IMR-90 (cell line): ENCODE measurements at regions not wholly inside any gene's neighbourhood (a gene's known extent, or its start where the extent isn't known, plus 50 kb on each side); places are given as distances from the start of the nearest gene placed in this dataset.

Experiments
- ATAC-seq: fragments of 200-7000 bp; cut with Tn5 transposase; 2 replicates; pipeline ENCODE4 v1.9.1; 2020; ENCODE audit warnings: low read depth, mild to moderate bottlenecking, moderate library complexity
- BruUV-seq: library from RNA; stranded (reverse); fragments of 400-500 nt; replicated peaks from 2 replicates; lab custom pipeline; 2021; lab: Mats Ljungman, UMichigan
- CTCF ChIA-PET: fragments of 300-600 bp; formaldehyde crosslinking; extraction: SDS; loops from one replicate; lab custom pipeline; 2021; ENCODE audit warnings: antibody characterized with exemption; lab: Yijun Ruan, JAX
- POLR2A ChIA-PET: fragments of 300-600 bp; sonication (Branson Sonifier 250); formaldehyde crosslinking; loops from one replicate; lab custom pipeline; 2022; ENCODE audit warnings: antibody characterized with exemption; ENCODE audit not compliant: unreplicated experiment; lab: Charles Lee
- DNase-seq: peaks from one replicate; pipeline ENCODE4 v3.0.0; 2013
- H2AFZ ChIP-seq: replicated peaks from 2 replicates; pipeline ENCODE3; 2013; ENCODE audit warnings: low read length, mild to moderate bottlenecking; ENCODE audit not compliant: poor library complexity
- H2AK5ac ChIP-seq: 2 replicates; pipeline ENCODE4 v1.6.1; 2013; ENCODE audit warnings: low read depth, low read length, inconsistent platforms
- H2AK9ac ChIP-seq: replicated peaks from 2 replicates; pipeline ENCODE3; 2013; ENCODE audit warnings: mild to moderate bottlenecking, low read depth, low read length, moderate library complexity; ENCODE audit not compliant: poor library complexity
- H2BK120ac ChIP-seq: 2 replicates; pipeline ENCODE4 v1.6.1; 2013; ENCODE audit warnings: low read depth, low read length, inconsistent platforms
- H2BK15ac ChIP-seq: 3 replicates; pipeline ENCODE4 v1.6.1; 2013; ENCODE audit warnings: low read depth, low read length, inconsistent platforms
- H2BK20ac ChIP-seq: 2 replicates; pipeline ENCODE4 v1.6.1; 2013; ENCODE audit warnings: low read depth, mild to moderate bottlenecking, inconsistent platforms, low read length, moderate library complexity
- H2BK5ac ChIP-seq: 2 replicates; pipeline ENCODE4 v1.6.1; 2013; ENCODE audit warnings: mild to moderate bottlenecking, low read depth, low read length, inconsistent platforms; ENCODE audit not compliant: poor library complexity, severe bottlenecking
- H3K14ac ChIP-seq: replicated peaks from 2 replicates; pipeline ENCODE4 v1.6.1; 2013; ENCODE audit warnings: low read depth, low read length, inconsistent platforms
- H3K18ac ChIP-seq: 2 replicates; pipeline ENCODE4 v1.6.1; 2013; ENCODE audit warnings: low read depth, low read length, control low read depth
- H3K23ac ChIP-seq: 2 replicates; pipeline ENCODE4 v1.6.1; 2013; ENCODE audit warnings: low read depth, low read length, inconsistent platforms
- H3K27ac ChIP-seq: 2 replicates; pipeline ENCODE4 v1.5.1; 2013; ENCODE audit warnings: mild to moderate bottlenecking, control low read depth, low read length; ENCODE audit not compliant: insufficient read depth
- H3K27me3 ChIP-seq: 2 replicates; pipeline ENCODE4 v1.6.1; 2013; ENCODE audit warnings: low read length; ENCODE audit not compliant: control insufficient read depth, insufficient read depth
- H3K36me3 ChIP-seq: 2 replicates; pipeline ENCODE4 v1.6.1; 2013; ENCODE audit warnings: low read length, mixed read lengths; ENCODE audit not compliant: control insufficient read depth, insufficient read depth
- H3K4ac ChIP-seq: 2 replicates; pipeline ENCODE4 v1.6.1; 2013; ENCODE audit warnings: low read depth, low read length, inconsistent platforms
- H3K4me1 ChIP-seq: 2 replicates; pipeline ENCODE4 v1.6.1; 2013; ENCODE audit warnings: low read length, mixed read lengths; ENCODE audit not compliant: control insufficient read depth, insufficient read depth
- H3K4me2 ChIP-seq: 2 replicates; pipeline ENCODE4 v1.6.1; 2013; ENCODE audit warnings: low read depth, mild to moderate bottlenecking, control low read depth, low read length, moderate library complexity
- H3K4me3 ChIP-seq: 2 replicates; pipeline ENCODE4 v1.5.1; 2013; ENCODE audit warnings: low read depth, mild to moderate bottlenecking, control low read depth, low read length, moderate library complexity; ENCODE audit not compliant: insufficient read depth
- H3K56ac ChIP-seq: 2 replicates; pipeline ENCODE4 v1.6.1; 2013; ENCODE audit warnings: low read length, inconsistent platforms; ENCODE audit not compliant: insufficient read depth; ENCODE audit errors: extremely low read depth
- H3K79me1 ChIP-seq, 2 experiments: 2 replicates each; pipeline ENCODE4 v1.6.1; 2013; ENCODE audit warnings: low read length in 2 of 2, inconsistent platforms in 1 of 2, low read depth in 1 of 2
- H3K9ac ChIP-seq: 2 replicates; pipeline ENCODE4 v1.6.1; 2013; ENCODE audit warnings: low read depth, low read length, control low read depth
- H3K9me1 ChIP-seq: 2 replicates; pipeline ENCODE4 v1.6.1; 2013; ENCODE audit warnings: low read length, inconsistent platforms; ENCODE audit not compliant: insufficient read depth
- H3K9me3 ChIP-seq: 2 replicates; pipeline ENCODE4 v1.6.1; 2013; ENCODE audit warnings: low read length; ENCODE audit not compliant: control insufficient read depth, insufficient read depth
- H4K20me1 ChIP-seq: 2 replicates; pipeline ENCODE4 v1.6.1; 2013; ENCODE audit warnings: low read length, inconsistent platforms; ENCODE audit not compliant: insufficient read depth
- H4K5ac ChIP-seq: 2 replicates; pipeline ENCODE4 v1.6.1; 2013; ENCODE audit warnings: mild to moderate bottlenecking, low read depth, low read length, control low read depth
- H4K8ac ChIP-seq, 2 experiments: 2 replicates each; pipeline ENCODE4 v1.6.1; 2013; ENCODE audit warnings: low read depth in 2 of 2, low read length in 2 of 2, control low read depth in 1 of 2, inconsistent platforms in 1 of 2
- H4K91ac ChIP-seq: 2 replicates; pipeline ENCODE4 v1.6.1; 2013; ENCODE audit warnings: low read depth, low read length, inconsistent platforms; ENCODE audit not compliant: insufficient read depth
- CEBPB ChIP-seq: IDR thresholded peaks from 2 replicates; pipeline ENCODE4 v1.6.1; 2012; ENCODE audit warnings: low read depth, low read length, improper control_type of control experiment
- CTCF ChIP-seq: conservative IDR thresholded peaks from 2 replicates; pipeline ENCODE4 v1.5.1; 2012; ENCODE audit warnings: mild to moderate bottlenecking, low read depth, low read length, improper control_type of control experiment
- RFX5 ChIP-seq: IDR thresholded peaks from 2 replicates; pipeline ENCODE4 v1.8.0; 2012; ENCODE audit warnings: low read depth, mild to moderate bottlenecking, low read length, moderate library complexity
- WGBS, 2 experiments: methylation state at CpG; one replicate each; pipeline versions ENCODE4 v1.1.5 to v1.1.7; 2013; ENCODE audit warnings: missing lambda C conversion rate in 2 of 2; ENCODE audit not compliant: insufficient read length in 1 of 2; ENCODE audit errors: extremely low coverage in 2 of 2; 5-methylcytosine and 5-hydroxymethylcytosine counted together
- dilution Hi-C: fragments of 300-500 bp; cut with HindIII; formaldehyde crosslinking; loops from one replicate; pipeline ENCODE4 v1.14.3; 2018; ENCODE audit warnings: low sequenced_read_pairs; ENCODE audit not compliant: unreplicated experiment
- in situ Hi-C: fragments of 300-500 bp; cut with MboI; formaldehyde crosslinking; loops from 3 replicates; pipeline ENCODE4 v1.14.3; 2019; ENCODE audit warnings: low sequenced_read_pairs, inconsistent platforms, mixed read lengths
- intact Hi-C: fragments of 100-400 bp; cut with micrococcal nuclease; formaldehyde crosslinking; loops from 2 replicates; pipeline ENCODE4 v1.10.0; 2022
- TF ChIP-seq, protein P1 (sequence below): fragments of 150-350 bp; IDR thresholded peaks from 2 replicates; pipeline ENCODE4 v1.6.1; 2016; ENCODE audit warnings: low read depth, mild to moderate bottlenecking, low read length, moderate library complexity, borderline replicate concordance

DNA sequence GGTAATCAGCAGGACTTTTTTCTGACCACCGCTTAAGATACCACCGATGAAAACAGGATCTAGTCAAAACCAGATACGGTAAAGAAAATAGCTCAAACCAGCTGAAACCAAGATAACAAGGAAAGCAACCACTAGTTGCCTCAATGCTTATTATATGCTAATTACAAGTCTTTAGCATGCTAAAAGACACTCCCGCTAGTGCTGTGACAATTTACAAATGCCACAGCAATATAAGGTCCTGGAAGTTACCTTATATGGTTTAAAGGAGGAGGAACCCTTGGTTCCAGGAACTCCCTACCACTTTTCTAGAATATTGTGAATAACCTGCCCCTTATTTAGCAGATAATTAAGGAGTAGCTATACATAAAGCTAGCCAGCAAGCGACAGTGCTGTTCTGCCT lies 976.4 kb upstream of the SEL1L start:
- Histone ChIP-seq H3K4me1 (no peaks in the 10 kb centered on the region), H3K18ac (no peak overlapping the region), H2AK9ac (no peak overlapping the region), H3K4ac (no peak overlapping the region), H3K79me1 (no peaks in the 10 kb centered on the region), H3K9me1 (no peaks in the 10 kb centered on the region), H2BK120ac (no peak overlapping the region), H3K27me3 (no peaks in the 10 kb centered on the region), H2BK15ac (no peak overlapping the region), H4K5ac (no peak overlapping the region), H4K91ac (no peak overlapping the region), H2BK5ac (no peak overlapping the region), H3K23ac (no peak overlapping the region), H3K36me3 (no peaks in the 10 kb centered on the region), H3K4me2 (no peak overlapping the region), H3K9me3 (peaks cover 5% of the 10 kb centered on the region), H2AFZ (no peak overlapping the region), H3K9ac (no peak overlapping the region), H3K14ac (no peak overlapping the region), H4K20me1 (no peaks in the 10 kb centered on the region), H3K27ac (no peak overlapping the region), H3K56ac (no peak overlapping the region), H4K8ac (no peak overlapping the region), H2AK5ac (no peak overlapping the region), H2BK20ac (no peak overlapping the region), H3K4me3 (no peak overlapping the region)
- ATAC-seq (no peak), DNase-seq (no peak)
- TF ChIP-seq, protein P1, sequence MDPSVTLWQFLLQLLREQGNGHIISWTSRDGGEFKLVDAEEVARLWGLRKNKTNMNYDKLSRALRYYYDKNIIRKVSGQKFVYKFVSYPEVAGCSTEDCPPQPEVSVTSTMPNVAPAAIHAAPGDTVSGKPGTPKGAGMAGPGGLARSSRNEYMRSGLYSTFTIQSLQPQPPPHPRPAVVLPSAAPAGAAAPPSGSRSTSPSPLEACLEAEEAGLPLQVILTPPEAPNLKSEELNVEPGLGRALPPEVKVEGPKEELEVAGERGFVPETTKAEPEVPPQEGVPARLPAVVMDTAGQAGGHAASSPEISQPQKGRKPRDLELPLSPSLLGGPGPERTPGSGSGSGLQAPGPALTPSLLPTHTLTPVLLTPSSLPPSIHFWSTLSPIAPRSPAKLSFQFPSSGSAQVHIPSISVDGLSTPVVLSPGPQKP: no peak
- TF ChIP-seq RFX5 (no peak), CEBPB (no peak), CTCF (no peak)
- WGBS, 2 experiments: no CpG with 5 or more reads among the region's 5 CpGs
- intact Hi-C loops: no loop called here
- dilution Hi-C loops: no loop called here
- BruUV-seq: no TSS peak
- POLR2A ChIA-PET: no interaction called here
- CTCF ChIA-PET: no interaction called here
- in situ Hi-C loops: no loop called here
